Activated T-helper 17 cell treated with anti-CD3 and anti-CD28 coated beads, Interleukin-2, amount 50 U/mL, for 72 hours (primary cell): ENCODE measurements at regions not wholly inside any gene's neighbourhood (a gene's known extent, or its start where the extent isn't known, plus 50 kb on each side); places are given as distances from the start of the nearest gene placed in this dataset.

Experiments used
- ATAC-seq: fragments of 150-1000 bp; cut with Tn5 transposase; replicated peaks from 2 replicates; pipeline ENCODE4 v1.10.0; 2021; ENCODE audit warnings: mild to moderate bottlenecking, moderate library complexity
- H3K27ac Mint-ChIP-seq: one replicate; pipeline ENCODE4 v1.8.0; 2022; ENCODE audit warnings: mixed read lengths
- H3K27me3 Mint-ChIP-seq: one replicate; pipeline ENCODE4 v1.8.0; 2022; ENCODE audit warnings: mixed read lengths
- H3K36me3 Mint-ChIP-seq: one replicate; pipeline ENCODE4 v1.8.0; 2022; ENCODE audit warnings: low read depth, mild to moderate bottlenecking, mixed read lengths
- H3K4me1 Mint-ChIP-seq: one replicate; pipeline ENCODE4 v1.8.0; 2022; ENCODE audit warnings: mixed read lengths
- H3K4me3 Mint-ChIP-seq: one replicate; pipeline ENCODE4 v1.8.0; 2022; ENCODE audit warnings: mild to moderate bottlenecking, mixed read lengths
- H3K9me3 Mint-ChIP-seq: one replicate; pipeline ENCODE4 v1.8.0; 2022; ENCODE audit warnings: mixed read lengths

GRCh38 chr18:47543080-47543479, 291.6 kb upstream of the SKOR2 start:
- H3K4me1 Mint-ChIP-seq, result no peaks in the 10 kb centered on the region
- no peak overlapping the region for H3K27ac Mint-ChIP-seq
- H3K27me3 Mint-ChIP-seq, result peaks cover 7% of the 10 kb centered on the region
- ATAC-seq, result no peak
- no peaks in the 10 kb centered on the region for H3K36me3 Mint-ChIP-seq
- no peaks in the 10 kb centered on the region for H3K9me3 Mint-ChIP-seq
- H3K4me3 Mint-ChIP-seq, result no peak overlapping the region

GRCh38 chr18:47542551-47542950, 291.1 kb upstream of the SKOR2 start:
- Mint-ChIP-seq H3K36me3 (no peaks in the 10 kb centered on the region), H3K27ac (no peak overlapping the region), H3K4me1 (no peaks in the 10 kb centered on the region), H3K9me3 (no peaks in the 10 kb centered on the region), H3K27me3 (peaks cover 7% of the 10 kb centered on the region), H3K4me3 (no peak overlapping the region)
- no peak for ATAC-seq

- H3K36me3 Mint-ChIP-seq, result no peaks in the 10 kb centered on the region
- H3K27me3 Mint-ChIP-seq, result peaks cover 26% of the 10 kb centered on the region
- ATAC-seq, result no peak
- no peaks in the 10 kb centered on the region for H3K9me3 Mint-ChIP-seq
- no peak overlapping the region for H3K27ac Mint-ChIP-seq
- no peak overlapping the region for H3K4me3 Mint-ChIP-seq
- H3K4me1 Mint-ChIP-seq, result no peaks in the 10 kb centered on the region
Observed at GRCh38 chr18:47531717-47532116, 280.3 kb upstream of the SKOR2 start.

GRCh38 chr18:47530695-47531094, 279.2 kb upstream of the SKOR2 start:
- no peak overlapping the region for H3K27ac Mint-ChIP-seq
- H3K36me3 Mint-ChIP-seq, result no peaks in the 10 kb centered on the region
- no peaks in the 10 kb centered on the region for H3K4me1 Mint-ChIP-seq
- H3K9me3 Mint-ChIP-seq, result no peaks in the 10 kb centered on the region
- no peak overlapping the region for H3K4me3 Mint-ChIP-seq
- ATAC-seq, result no peak
- H3K27me3 Mint-ChIP-seq, result peaks cover 26% of the 10 kb centered on the region

- Mint-ChIP-seq H3K4me3 (no peak overlapping the region), H3K27me3 (peaks cover 31% of the 10 kb centered on the region), H3K36me3 (no peaks in the 10 kb centered on the region), H3K27ac (no peak overlapping the region), H3K9me3 (peaks cover 3% of the 10 kb centered on the region), H3K4me1 (no peaks in the 10 kb centered on the region)
- no peak for ATAC-seq
Observed at GRCh38 chr18:47528343-47528742, 276.9 kb upstream of the SKOR2 start.

- peaks cover 3% of the 10 kb centered on the region for H3K9me3 Mint-ChIP-seq
- no peaks in the 10 kb centered on the region for H3K4me1 Mint-ChIP-seq
- no peaks in the 10 kb centered on the region for H3K36me3 Mint-ChIP-seq
- H3K27me3 Mint-ChIP-seq, result peaks cover 20% of the 10 kb centered on the region
- H3K4me3 Mint-ChIP-seq, result no peak overlapping the region
- ATAC-seq, result no peak
- no peak overlapping the region for H3K27ac Mint-ChIP-seq
Observed at GRCh38 chr18:47526147-47526546, 274.7 kb upstream of the SKOR2 start.

- Mint-ChIP-seq H3K4me1 (no peaks in the 10 kb centered on the region), H3K36me3 (no peaks in the 10 kb centered on the region), H3K27ac (no peak overlapping the region), H3K9me3 (peaks cover 3% of the 10 kb centered on the region), H3K4me3 (no peak overlapping the region), H3K27me3 (peaks cover 11% of the 10 kb centered on the region)
- no peak for ATAC-seq
Observed at GRCh38 chr18:47522359-47522758, 270.9 kb upstream of the SKOR2 start.

- H3K27me3 Mint-ChIP-seq, result peaks cover 7% of the 10 kb centered on the region
- H3K9me3 Mint-ChIP-seq, result peaks cover 3% of the 10 kb centered on the region
- ATAC-seq, result no peak
- H3K36me3 Mint-ChIP-seq, result no peaks in the 10 kb centered on the region
- H3K4me1 Mint-ChIP-seq, result no peaks in the 10 kb centered on the region
- H3K27ac Mint-ChIP-seq, result no peak overlapping the region
- no peak overlapping the region for H3K4me3 Mint-ChIP-seq
Observed at GRCh38 chr18:47520263-47520662, 268.8 kb upstream of the SKOR2 start.

GRCh38 chr18:47519706-47520105, 268.2 kb upstream of the SKOR2 start:
- H3K27ac Mint-ChIP-seq, result no peak overlapping the region
- no peaks in the 10 kb centered on the region for H3K36me3 Mint-ChIP-seq
- no peaks in the 10 kb centered on the region for H3K4me1 Mint-ChIP-seq
- H3K27me3 Mint-ChIP-seq, result peaks cover 4% of the 10 kb centered on the region
- H3K4me3 Mint-ChIP-seq, result no peak overlapping the region
- ATAC-seq, result no peak
- peaks cover 3% of the 10 kb centered on the region for H3K9me3 Mint-ChIP-seq

- Mint-ChIP-seq H3K27ac (no peak overlapping the region), H3K9me3 (peaks cover 3% of the 10 kb centered on the region), H3K4me1 (no peaks in the 10 kb centered on the region), H3K4me3 (no peak overlapping the region), H3K36me3 (no peaks in the 10 kb centered on the region), H3K27me3 (peaks cover 4% of the 10 kb centered on the region)
- no peak for ATAC-seq
Observed at GRCh38 chr18:47519277-47519676, 267.8 kb upstream of the SKOR2 start.

GRCh38 chr18:47513614-47514013, 262.2 kb upstream of the SKOR2 start:
- peaks cover 14% of the 10 kb centered on the region for H3K27me3 Mint-ChIP-seq
- no peaks in the 10 kb centered on the region for H3K36me3 Mint-ChIP-seq
- no peak overlapping the region for H3K27ac Mint-ChIP-seq
- no peak overlapping the region for H3K4me3 Mint-ChIP-seq
- H3K9me3 Mint-ChIP-seq, result no peaks in the 10 kb centered on the region
- no peaks in the 10 kb centered on the region for H3K4me1 Mint-ChIP-seq
- ATAC-seq, result no peak

- H3K36me3 Mint-ChIP-seq, result no peaks in the 10 kb centered on the region
- no peak for ATAC-seq
- H3K27ac Mint-ChIP-seq, result no peak overlapping the region
- H3K4me3 Mint-ChIP-seq, result no peak overlapping the region
- H3K27me3 Mint-ChIP-seq, result peaks cover 14% of the 10 kb centered on the region
- no peaks in the 10 kb centered on the region for H3K9me3 Mint-ChIP-seq
- H3K4me1 Mint-ChIP-seq, result no peaks in the 10 kb centered on the region
Observed at GRCh38 chr18:47512726-47513435, 261.4 kb upstream of the SKOR2 start.

GRCh38 chr18:47512056-47512455, 260.6 kb upstream of the SKOR2 start:
- Mint-ChIP-seq H3K4me1 (no peaks in the 10 kb centered on the region), H3K4me3 (no peak overlapping the region), H3K36me3 (no peaks in the 10 kb centered on the region), H3K27ac (no peak overlapping the region), H3K9me3 (no peaks in the 10 kb centered on the region), H3K27me3 (peaks cover 14% of the 10 kb centered on the region)
- ATAC-seq, result no peak

GRCh38 chr18:47510831-47511230, 259.4 kb upstream of the SKOR2 start:
- H3K27ac Mint-ChIP-seq, result no peak overlapping the region
- no peaks in the 10 kb centered on the region for H3K36me3 Mint-ChIP-seq
- H3K27me3 Mint-ChIP-seq, result peaks cover 17% of the 10 kb centered on the region
- no peak overlapping the region for H3K4me3 Mint-ChIP-seq
- no peaks in the 10 kb centered on the region for H3K9me3 Mint-ChIP-seq
- no peak for ATAC-seq
- no peaks in the 10 kb centered on the region for H3K4me1 Mint-ChIP-seq

- H3K27me3 Mint-ChIP-seq, result peaks cover 9% of the 10 kb centered on the region
- H3K4me1 Mint-ChIP-seq, result no peaks in the 10 kb centered on the region
- H3K27ac Mint-ChIP-seq, result no peak overlapping the region
- H3K36me3 Mint-ChIP-seq, result no peaks in the 10 kb centered on the region
- H3K4me3 Mint-ChIP-seq, result no peak overlapping the region
- ATAC-seq, result no peak
- no peaks in the 10 kb centered on the region for H3K9me3 Mint-ChIP-seq
Observed at GRCh38 chr18:47507651-47508050, 256.2 kb upstream of the SKOR2 start.

GRCh38 chr18:47506897-47507296, 255.4 kb upstream of the SKOR2 start:
- Mint-ChIP-seq H3K27me3 (peaks cover 6% of the 10 kb centered on the region), H3K36me3 (no peaks in the 10 kb centered on the region), H3K27ac (no peak overlapping the region), H3K9me3 (no peaks in the 10 kb centered on the region), H3K4me3 (no peak overlapping the region), H3K4me1 (no peaks in the 10 kb centered on the region)
- ATAC-seq, result no peak
